GM12874 (cell line): ENCODE measurements at regions not wholly inside any gene's neighbourhood (a gene's known extent, or its start where the extent isn't known, plus 50 kb on each side); places are given as distances from the start of the nearest gene placed in this dataset.

Experiments
- TF ChIP-seq, protein P1 (sequence below): IDR thresholded peaks from 2 replicates; pipeline ENCODE4 v1.5.1; 2011; ENCODE audit warnings: low read depth, mild to moderate bottlenecking, control low read depth, low read length, moderate library complexity; ENCODE audit not compliant: insufficient read depth

DNA sequence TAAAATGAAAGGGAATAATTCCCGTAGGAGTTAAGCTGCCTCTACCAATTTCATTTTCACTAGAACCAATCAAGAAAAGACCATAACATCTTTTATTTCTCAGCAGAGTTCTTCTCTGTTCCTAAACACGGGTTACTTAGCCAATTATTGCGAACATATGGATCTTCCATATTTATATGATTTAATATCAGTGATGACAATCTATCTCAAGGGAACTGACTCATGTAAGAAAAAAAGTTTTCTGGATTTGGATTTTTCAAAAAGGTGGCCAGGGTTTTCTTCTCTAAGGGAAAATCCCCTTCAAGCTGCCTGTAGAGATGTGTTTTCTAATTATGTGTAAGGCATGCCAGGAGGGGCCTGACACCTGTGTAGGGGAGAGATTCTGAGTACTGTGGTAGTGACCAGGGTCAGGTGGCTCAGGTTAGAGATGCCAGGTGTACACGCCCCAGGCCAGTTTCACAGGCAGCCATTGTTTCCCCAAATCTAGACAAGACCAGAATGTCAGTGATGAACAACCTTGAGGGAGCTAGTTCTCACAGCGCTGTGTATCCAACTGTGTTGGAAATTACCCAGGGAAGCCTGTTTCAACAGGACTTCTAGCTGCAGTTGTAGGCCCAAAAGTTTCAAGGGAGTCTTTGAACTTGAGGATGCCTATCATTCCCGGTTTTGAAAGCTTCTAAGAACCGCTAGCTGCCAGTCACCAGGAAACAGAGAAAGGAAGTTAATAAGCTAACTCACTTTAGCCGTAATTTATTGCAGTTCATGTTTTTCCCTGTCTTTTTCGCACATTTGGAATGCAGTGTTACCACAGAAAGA lies 572.5 kb upstream of the RGMB start:
- TF ChIP-seq, protein P1, sequence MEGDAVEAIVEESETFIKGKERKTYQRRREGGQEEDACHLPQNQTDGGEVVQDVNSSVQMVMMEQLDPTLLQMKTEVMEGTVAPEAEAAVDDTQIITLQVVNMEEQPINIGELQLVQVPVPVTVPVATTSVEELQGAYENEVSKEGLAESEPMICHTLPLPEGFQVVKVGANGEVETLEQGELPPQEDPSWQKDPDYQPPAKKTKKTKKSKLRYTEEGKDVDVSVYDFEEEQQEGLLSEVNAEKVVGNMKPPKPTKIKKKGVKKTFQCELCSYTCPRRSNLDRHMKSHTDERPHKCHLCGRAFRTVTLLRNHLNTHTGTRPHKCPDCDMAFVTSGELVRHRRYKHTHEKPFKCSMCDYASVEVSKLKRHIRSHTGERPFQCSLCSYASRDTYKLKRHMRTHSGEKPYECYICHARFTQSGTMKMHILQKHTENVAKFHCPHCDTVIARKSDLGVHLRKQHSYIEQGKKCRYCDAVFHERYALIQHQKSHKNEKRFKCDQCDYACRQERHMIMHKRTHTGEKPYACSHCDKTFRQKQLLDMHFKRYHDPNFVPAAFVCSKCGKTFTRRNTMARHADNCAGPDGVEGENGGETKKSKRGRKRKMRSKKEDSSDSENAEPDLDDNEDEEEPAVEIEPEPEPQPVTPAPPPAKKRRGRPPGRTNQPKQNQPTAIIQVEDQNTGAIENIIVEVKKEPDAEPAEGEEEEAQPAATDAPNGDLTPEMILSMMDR = no peak

DNA sequence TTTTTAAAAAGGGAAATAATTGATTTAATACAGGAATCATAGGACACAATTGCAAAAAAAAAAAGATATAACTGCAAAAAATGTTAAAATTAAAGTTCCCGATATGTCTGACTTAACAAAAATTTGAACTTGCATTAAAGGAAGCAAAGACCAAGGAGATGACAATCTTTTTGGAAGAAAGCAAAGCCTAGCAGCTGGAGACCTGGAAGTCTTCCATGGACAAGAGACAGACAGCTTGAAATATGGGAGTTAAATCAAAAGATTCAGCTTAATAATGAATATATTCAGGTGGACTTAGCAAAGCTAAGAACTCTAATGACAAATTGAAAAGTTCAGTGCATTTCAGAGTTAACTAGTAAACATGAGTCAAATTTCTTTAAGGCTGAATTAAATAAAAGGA lies 568.7 kb upstream of the RGMB start:
- TF ChIP-seq, protein P1 = no peak

DNA sequence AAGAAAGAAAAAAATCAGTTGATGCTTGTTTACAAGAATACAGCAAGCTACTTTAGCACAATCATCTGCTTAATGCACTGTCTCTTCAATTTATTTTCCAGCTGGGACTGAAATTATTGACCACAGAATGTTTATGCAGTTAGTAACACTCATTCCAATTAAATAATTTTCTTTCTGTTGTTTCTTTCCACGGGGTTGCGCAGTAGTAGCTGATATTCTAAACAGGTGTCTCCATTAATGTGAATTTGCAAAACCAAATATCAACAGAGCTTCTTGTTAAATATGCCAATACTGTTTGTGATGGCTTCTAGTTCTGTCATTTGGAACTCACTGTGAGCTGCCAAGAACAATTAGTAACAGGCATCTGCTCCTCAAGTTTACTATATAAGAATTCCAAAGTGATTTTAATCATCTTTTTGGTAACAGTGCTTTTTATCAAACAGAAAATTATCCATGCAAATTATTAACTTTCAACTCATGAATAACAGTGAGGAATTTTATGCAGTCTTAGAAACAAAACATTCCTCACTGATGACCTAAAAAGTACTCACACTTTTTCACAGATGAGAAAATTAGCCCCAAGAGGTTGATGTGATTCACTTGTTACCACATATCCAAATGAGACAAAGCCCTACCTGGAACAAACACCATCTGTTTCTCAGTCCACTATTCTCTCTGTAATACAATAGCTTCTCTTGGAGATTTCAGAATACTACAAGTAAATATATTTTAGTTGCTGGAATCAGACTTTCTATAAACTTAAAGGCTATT lies 567.6 kb upstream of the RGMB start:
- TF ChIP-seq, protein P1 = no peak

DNA sequence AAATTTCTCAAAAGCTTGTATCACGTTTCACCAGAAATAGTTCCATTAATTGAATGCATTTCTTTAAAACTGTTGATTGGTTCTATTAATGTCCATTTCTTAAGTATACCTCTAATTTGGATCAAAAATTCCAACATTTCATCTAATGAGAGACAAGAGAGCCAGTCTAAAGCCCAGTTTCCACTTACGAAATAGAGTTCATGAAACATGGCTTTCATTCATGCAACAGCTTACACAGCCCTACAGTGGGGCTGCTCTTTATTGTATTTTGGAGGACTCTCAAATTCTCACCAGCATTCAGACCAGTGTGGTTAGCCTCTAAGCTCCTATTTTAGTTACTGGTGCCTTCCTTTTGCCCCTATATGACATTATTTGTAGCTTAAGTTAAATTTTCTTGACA lies 566.9 kb upstream of the RGMB start:
- TF ChIP-seq, protein P1 = no peak

DNA sequence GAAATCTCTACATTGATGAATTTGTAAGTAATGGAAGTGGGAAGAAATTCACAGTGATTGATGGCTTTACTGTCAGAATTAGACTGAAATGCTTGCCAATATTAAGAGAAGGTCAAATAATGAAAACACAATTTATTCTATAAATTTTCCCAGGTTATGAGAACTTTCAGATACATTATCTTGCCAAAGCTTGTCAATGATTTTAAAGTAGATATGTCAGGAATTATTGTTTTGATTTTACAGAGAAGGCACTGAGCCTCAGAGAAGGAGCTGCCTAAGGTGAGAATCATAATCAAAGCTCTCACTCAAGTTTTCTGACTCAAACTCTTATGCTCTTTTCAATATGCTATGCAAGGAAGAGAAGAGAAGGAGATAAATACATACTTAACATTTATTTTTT lies 564.0 kb upstream of the RGMB start:
- TF ChIP-seq, protein P1 = no peak

DNA sequence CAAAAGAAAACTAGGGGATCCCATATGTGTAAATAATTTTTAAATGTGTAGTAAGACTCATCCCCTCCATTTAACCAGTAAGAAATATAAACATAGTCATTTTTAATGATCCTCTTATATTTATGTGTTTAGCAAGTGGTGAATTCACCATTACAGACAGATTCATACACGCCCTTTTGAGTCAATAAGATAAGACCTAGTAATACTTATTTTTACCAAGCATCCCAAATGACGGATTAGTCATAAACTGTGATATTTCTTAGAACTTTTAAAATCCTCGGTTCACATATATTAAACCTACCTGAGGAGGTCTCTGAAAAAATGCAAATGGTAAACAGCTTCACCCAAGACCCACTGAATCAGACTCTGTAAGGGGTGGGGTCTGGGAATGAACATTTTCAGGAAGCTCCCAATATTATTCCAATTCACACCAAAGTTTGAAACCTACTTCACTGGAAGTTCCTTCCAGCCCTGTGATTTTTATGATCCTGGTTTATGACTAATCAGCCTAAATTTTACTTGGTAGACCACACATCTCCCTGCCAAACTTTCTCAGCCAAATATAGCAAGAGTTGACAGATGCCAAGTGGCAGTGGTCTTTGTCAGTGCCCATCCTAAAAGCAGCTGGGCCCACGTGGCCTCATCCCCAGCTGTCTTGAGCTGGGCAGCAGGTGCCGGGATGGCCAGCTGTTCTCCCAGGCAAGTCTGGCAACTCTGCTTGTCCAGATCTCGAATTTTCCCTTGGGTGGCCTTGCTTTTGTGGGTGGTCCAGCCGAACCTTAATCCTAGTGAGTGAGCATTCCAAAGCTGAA lies 559.0 kb upstream of the RGMB start:
- TF ChIP-seq, protein P1 = no peak

DNA sequence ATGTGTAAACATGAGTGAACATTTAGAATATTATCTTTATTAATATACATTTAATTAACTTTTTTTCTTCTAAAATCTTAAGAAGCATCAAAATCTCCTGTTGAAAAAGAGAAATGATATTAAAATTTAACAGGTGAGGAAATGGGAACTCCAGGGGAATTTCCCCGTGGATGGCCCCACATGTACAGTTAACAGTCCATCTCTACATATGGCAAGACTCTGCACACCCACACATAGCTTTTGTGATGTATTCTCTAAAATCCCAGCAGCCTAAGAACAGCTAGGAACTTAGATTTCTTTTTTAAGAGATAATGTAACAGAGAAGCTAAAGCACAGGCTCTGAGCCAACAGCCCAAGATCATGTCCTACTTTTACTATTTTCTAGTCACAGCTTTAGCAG lies 556.3 kb upstream of the RGMB start:
- TF ChIP-seq, protein P1 = no peak
